Liver (tissue), 8 donors: ENCODE measurements at regions not wholly inside any gene's neighbourhood (a gene's known extent, or its start where the extent isn't known, plus 50 kb on each side); places are given as distances from the start of the nearest gene placed in this dataset.

ENCODE experiments used
- DNase-seq: peaks from one replicate; pipeline ENCODE4 v3.0.0-alpha.2; 2017; ENCODE audit warnings: low spot score
- H3K27ac ChIP-seq, 2 donors: one replicate each; pipeline ENCODE4 v1.7.0; 2013; ENCODE audit warnings: inconsistent platforms in 2 of 2, low read length in 2 of 2, control low read depth in 1 of 2, low read depth in 1 of 2, mild to moderate bottlenecking in 1 of 2
- H3K27me3 ChIP-seq, 4 donors: one replicate each; pipeline versions ENCODE4 v1.6.1 to v1.7.0; 2013; ENCODE audit warnings: low read length in 3 of 4, inconsistent platforms in 1 of 4, mild to moderate bottlenecking in 1 of 4, moderate library complexity in 1 of 4; ENCODE audit not compliant: control insufficient read depth in 4 of 4, insufficient read depth in 4 of 4
- H3K36me3 ChIP-seq, 4 donors: one replicate each; pipeline versions ENCODE4 v1.6.1 to v1.7.0; 2013; ENCODE audit warnings: low read length in 3 of 4, mild to moderate bottlenecking in 3 of 4, low read depth in 1 of 4, moderate library complexity in 1 of 4; ENCODE audit not compliant: control insufficient read depth in 4 of 4, insufficient read depth in 3 of 4
- H3K4me1 ChIP-seq, 4 donors: one replicate each; pipeline versions ENCODE4 v1.6.1 to v1.7.0; 2013; ENCODE audit warnings: low read length in 3 of 4, mild to moderate bottlenecking in 3 of 4, moderate library complexity in 1 of 4; ENCODE audit not compliant: control insufficient read depth in 4 of 4, insufficient read depth in 4 of 4
- H3K4me3 ChIP-seq, 3 donors: one replicate each; pipeline versions ENCODE4 v1.6.1 to v1.7.0; 2013; ENCODE audit warnings: low read length in 3 of 3, control low read depth in 1 of 3, low read depth in 1 of 3, mild to moderate bottlenecking in 1 of 3
- H3K9ac ChIP-seq, 2 donors: one replicate each; pipeline ENCODE4 v1.7.0; 2013; ENCODE audit warnings: low read length in 2 of 2, mild to moderate bottlenecking in 2 of 2, moderate library complexity in 2 of 2, control low read depth in 1 of 2, low read depth in 1 of 2
- H3K9me3 ChIP-seq, 4 donors: one replicate each; pipeline versions ENCODE4 v1.6.1 to v1.7.0; 2013; ENCODE audit warnings: low read length in 3 of 4; ENCODE audit not compliant: control insufficient read depth in 4 of 4
- EGR1 ChIP-seq, 2 donors: IDR thresholded peaks; 2 replicates each; pipeline ENCODE4 v1.6.1; 2016 to 2018; ENCODE audit warnings: antibody characterized with exemption in 2 of 2, low read depth in 2 of 2
- FOXA1 ChIP-seq: IDR thresholded peaks from 2 replicates; pipeline ENCODE4 v1.6.1; 2016; ENCODE audit warnings: antibody characterized with exemption
- FOXA2 ChIP-seq: IDR thresholded peaks from 2 replicates; pipeline ENCODE4 v1.6.1; 2016; ENCODE audit warnings: antibody characterized with exemption
- GABPA ChIP-seq, 2 donors: IDR thresholded peaks in 1 of 2; conservative IDR thresholded peaks in 1 of 2; 2 replicates each; pipeline ENCODE4 v1.6.1; 2016; ENCODE audit warnings: antibody characterized with exemption in 2 of 2, mild to moderate bottlenecking in 1 of 2, moderate library complexity in 1 of 2
- HNF4A ChIP-seq, 2 donors: conservative IDR thresholded peaks; 2 replicates each; pipeline ENCODE4 v1.6.1; 2016; ENCODE audit warnings: antibody characterized with exemption in 2 of 2, mild to moderate bottlenecking in 2 of 2
- HNF4G ChIP-seq: IDR thresholded peaks from 2 replicates; pipeline ENCODE4 v1.6.1; 2016; ENCODE audit warnings: antibody characterized with exemption
- JUND ChIP-seq, 2 donors: IDR thresholded peaks; 2 replicates each; pipeline ENCODE4 v1.6.1; 2016; ENCODE audit warnings: antibody characterized with exemption in 2 of 2
- MAX ChIP-seq: IDR thresholded peaks from 2 replicates; pipeline ENCODE4 v1.6.1; 2016; ENCODE audit warnings: antibody characterized with exemption
- NR2F2 ChIP-seq: IDR thresholded peaks from 2 replicates; pipeline ENCODE4 v1.6.1; 2016; ENCODE audit warnings: antibody characterized with exemption
- RXRA ChIP-seq, 2 donors: IDR thresholded peaks; 2 replicates each; pipeline ENCODE4 v1.6.1; 2017 to 2018; ENCODE audit warnings: antibody characterized with exemption in 2 of 2, mild to moderate bottlenecking in 1 of 2
- SP1 ChIP-seq: IDR thresholded peaks from 2 replicates; pipeline ENCODE4 v1.6.1; 2018; ENCODE audit warnings: antibody characterized with exemption, mild to moderate bottlenecking
- YY1 ChIP-seq: IDR thresholded peaks from 2 replicates; pipeline ENCODE4 v1.6.1; 2016; ENCODE audit warnings: antibody characterized with exemption, mild to moderate bottlenecking
- WGBS: extraction: QIAGEN DNeasy Blood & Tissue Kit; methylation state at CpG from one replicate; pipeline ENCODE4 v1.1.7; 2013; 5-methylcytosine and 5-hydroxymethylcytosine counted together
- TF ChIP-seq, protein P1 (sequence below): IDR thresholded peaks from 2 replicates; pipeline ENCODE4 v1.6.1; 2016; ENCODE audit warnings: antibody characterized with exemption
- TF ChIP-seq, protein P2 (sequence below): IDR thresholded peaks from 2 replicates; pipeline ENCODE4 v1.6.1; 2016; ENCODE audit warnings: antibody characterized with exemption, mild to moderate bottlenecking
- TF ChIP-seq, protein P3 (sequence below): fragments of 150-350 bp; IDR thresholded peaks from 2 replicates; pipeline ENCODE4 v1.5.1; 2017; ENCODE audit warnings: improper control_type of control experiment, low read depth, low read length; ENCODE audit not compliant: missing input control
- TF ChIP-seq, protein P4 (sequence below): IDR thresholded peaks from 2 replicates; pipeline ENCODE4 v1.6.1; 2016; ENCODE audit warnings: antibody characterized with exemption
- donor health status: healthy.
- donor health status: healthy.
- donor health status: healthy.
- donor health status: healthy.
- donor health status: healthy.

GRCh38 chr10:78866731-78867554, 201.8 kb upstream of the ZMIZ1 start:
- Histone ChIP-seq H3K9me3 (no peaks in the 10 kb centered on the region), H3K9ac (no peak overlapping the region), H3K36me3 (no peaks in the 10 kb centered on the region), H3K4me1 (no peaks in the 10 kb centered on the region), H3K27ac (no peak overlapping the region), H3K4me3 (no peak overlapping the region), H3K27me3 (no peaks in the 10 kb centered on the region)
- DNase-seq = peak; percentile 22
- TF ChIP-seq FOXA1 = no peak
- no peak for TF ChIP-seq MAX
- TF ChIP-seq, protein P1, sequence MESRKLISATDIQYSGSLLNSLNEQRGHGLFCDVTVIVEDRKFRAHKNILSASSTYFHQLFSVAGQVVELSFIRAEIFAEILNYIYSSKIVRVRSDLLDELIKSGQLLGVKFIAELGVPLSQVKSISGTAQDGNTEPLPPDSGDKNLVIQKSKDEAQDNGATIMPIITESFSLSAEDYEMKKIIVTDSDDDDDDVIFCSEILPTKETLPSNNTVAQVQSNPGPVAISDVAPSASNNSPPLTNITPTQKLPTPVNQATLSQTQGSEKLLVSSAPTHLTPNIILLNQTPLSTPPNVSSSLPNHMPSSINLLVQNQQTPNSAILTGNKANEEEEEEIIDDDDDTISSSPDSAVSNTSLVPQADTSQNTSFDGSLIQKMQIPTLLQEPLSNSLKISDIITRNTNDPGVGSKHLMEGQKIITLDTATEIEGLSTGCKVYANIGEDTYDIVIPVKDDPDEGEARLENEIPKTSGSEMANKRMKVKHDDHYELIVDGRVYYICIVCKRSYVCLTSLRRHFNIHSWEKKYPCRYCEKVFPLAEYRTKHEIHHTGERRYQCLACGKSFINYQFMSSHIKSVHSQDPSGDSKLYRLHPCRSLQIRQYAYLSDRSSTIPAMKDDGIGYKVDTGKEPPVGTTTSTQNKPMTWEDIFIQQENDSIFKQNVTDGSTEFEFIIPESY = no peak
- TF ChIP-seq HNF4G = no peak
- TF ChIP-seq NR2F2 = no peak
- no peak for TF ChIP-seq GABPA (IDR thresholded peaks at IDR 0.05 in 1 of 2, conservative IDR thresholded peaks at IDR 0.05 in 1 of 2)
- TF ChIP-seq SP1 = no peak
- TF ChIP-seq, protein P2, sequence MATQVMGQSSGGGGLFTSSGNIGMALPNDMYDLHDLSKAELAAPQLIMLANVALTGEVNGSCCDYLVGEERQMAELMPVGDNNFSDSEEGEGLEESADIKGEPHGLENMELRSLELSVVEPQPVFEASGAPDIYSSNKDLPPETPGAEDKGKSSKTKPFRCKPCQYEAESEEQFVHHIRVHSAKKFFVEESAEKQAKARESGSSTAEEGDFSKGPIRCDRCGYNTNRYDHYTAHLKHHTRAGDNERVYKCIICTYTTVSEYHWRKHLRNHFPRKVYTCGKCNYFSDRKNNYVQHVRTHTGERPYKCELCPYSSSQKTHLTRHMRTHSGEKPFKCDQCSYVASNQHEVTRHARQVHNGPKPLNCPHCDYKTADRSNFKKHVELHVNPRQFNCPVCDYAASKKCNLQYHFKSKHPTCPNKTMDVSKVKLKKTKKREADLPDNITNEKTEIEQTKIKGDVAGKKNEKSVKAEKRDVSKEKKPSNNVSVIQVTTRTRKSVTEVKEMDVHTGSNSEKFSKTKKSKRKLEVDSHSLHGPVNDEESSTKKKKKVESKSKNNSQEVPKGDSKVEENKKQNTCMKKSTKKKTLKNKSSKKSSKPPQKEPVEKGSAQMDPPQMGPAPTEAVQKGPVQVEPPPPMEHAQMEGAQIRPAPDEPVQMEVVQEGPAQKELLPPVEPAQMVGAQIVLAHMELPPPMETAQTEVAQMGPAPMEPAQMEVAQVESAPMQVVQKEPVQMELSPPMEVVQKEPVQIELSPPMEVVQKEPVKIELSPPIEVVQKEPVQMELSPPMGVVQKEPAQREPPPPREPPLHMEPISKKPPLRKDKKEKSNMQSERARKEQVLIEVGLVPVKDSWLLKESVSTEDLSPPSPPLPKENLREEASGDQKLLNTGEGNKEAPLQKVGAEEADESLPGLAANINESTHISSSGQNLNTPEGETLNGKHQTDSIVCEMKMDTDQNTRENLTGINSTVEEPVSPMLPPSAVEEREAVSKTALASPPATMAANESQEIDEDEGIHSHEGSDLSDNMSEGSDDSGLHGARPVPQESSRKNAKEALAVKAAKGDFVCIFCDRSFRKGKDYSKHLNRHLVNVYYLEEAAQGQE = no peak
- WGBS = 92% methylated on average over 7 of the region's 7 CpGs

- Histone ChIP-seq H3K36me3 (no peaks in the 10 kb centered on the region), H3K27ac (no peak overlapping the region), H3K4me1 (no peaks in the 10 kb centered on the region), H3K9me3 (no peaks in the 10 kb centered on the region), H3K9ac (no peak overlapping the region), H3K27me3 (no peaks in the 10 kb centered on the region), H3K4me3 (no peak overlapping the region)
- 90% methylated on average over 4 of the region's 4 CpGs for WGBS
- DNase-seq = peak; percentile 8
- TF ChIP-seq, protein P3, sequence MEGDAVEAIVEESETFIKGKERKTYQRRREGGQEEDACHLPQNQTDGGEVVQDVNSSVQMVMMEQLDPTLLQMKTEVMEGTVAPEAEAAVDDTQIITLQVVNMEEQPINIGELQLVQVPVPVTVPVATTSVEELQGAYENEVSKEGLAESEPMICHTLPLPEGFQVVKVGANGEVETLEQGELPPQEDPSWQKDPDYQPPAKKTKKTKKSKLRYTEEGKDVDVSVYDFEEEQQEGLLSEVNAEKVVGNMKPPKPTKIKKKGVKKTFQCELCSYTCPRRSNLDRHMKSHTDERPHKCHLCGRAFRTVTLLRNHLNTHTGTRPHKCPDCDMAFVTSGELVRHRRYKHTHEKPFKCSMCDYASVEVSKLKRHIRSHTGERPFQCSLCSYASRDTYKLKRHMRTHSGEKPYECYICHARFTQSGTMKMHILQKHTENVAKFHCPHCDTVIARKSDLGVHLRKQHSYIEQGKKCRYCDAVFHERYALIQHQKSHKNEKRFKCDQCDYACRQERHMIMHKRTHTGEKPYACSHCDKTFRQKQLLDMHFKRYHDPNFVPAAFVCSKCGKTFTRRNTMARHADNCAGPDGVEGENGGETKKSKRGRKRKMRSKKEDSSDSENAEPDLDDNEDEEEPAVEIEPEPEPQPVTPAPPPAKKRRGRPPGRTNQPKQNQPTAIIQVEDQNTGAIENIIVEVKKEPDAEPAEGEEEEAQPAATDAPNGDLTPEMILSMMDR = no peak
- TF ChIP-seq JUND (IDR thresholded peaks at IDR 0.05) = no peak
- TF ChIP-seq, protein P2 = no peak
- no peak for TF ChIP-seq MAX
- TF ChIP-seq FOXA2 = no peak
- TF ChIP-seq, protein P4, sequence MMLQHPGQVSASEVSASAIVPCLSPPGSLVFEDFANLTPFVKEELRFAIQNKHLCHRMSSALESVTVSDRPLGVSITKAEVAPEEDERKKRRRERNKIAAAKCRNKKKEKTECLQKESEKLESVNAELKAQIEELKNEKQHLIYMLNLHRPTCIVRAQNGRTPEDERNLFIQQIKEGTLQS = no peak
- no peak for TF ChIP-seq EGR1 (IDR thresholded peaks at IDR 0.05; ENCODE audit: low read depth in 2 of 2)
- no peak for TF ChIP-seq YY1
- TF ChIP-seq GABPA (IDR thresholded peaks at IDR 0.05 in 1 of 2, conservative IDR thresholded peaks at IDR 0.05 in 1 of 2) = no peak
- no peak for TF ChIP-seq HNF4A (conservative IDR thresholded peaks at IDR 0.05)
- no peak for TF ChIP-seq FOXA1
- no peak for TF ChIP-seq RXRA (IDR thresholded peaks at IDR 0.05)
- TF ChIP-seq SP1 = no peak
- TF ChIP-seq HNF4G = no peak
- TF ChIP-seq, protein P1 = no peak
- TF ChIP-seq NR2F2 = no peak
Observed at GRCh38 chr10:78867555-78867939, 201.2 kb upstream of the ZMIZ1 start.
